HL-60 (cell line): ENCODE measurements at regions not wholly inside any gene's neighbourhood (a gene's known extent, or its start where the extent isn't known, plus 50 kb on each side); places are given as distances from the start of the nearest gene placed in this dataset.
"Not testable (repeated sequence)": the region's sequence is repeated elsewhere in the genome, so short reads cannot be mapped to it uniquely, and the experiment has no call there.

ENCODE experiments used
- DNase-seq, 2 experiments: peaks; one replicate each; pipeline ENCODE4 v3.0.0-alpha.2; 2010 to 2020; ENCODE audit warnings: low read depth in 1 of 2, low spot score in 1 of 2
- H3K27ac ChIP-seq: fragments of 250-450 bp; sonication (Bioruptor Pico); replicated peaks from 2 replicates; pipeline ENCODE4 v1.5.1; 2020; ENCODE audit warnings: mild to moderate bottlenecking, moderate library complexity
- H3K27me3 ChIP-seq: fragments of 250-450 bp; sonication (Bioruptor Pico); 2 replicates; pipeline ENCODE4 v1.5.1; 2021; ENCODE audit warnings: mild to moderate bottlenecking, moderate library complexity; ENCODE audit not compliant: insufficient read depth, poor library complexity, severe bottlenecking
- H3K4me3 ChIP-seq: replicated peaks from 2 replicates; pipeline ENCODE4 v1.5.1; 2011; ENCODE audit warnings: mild to moderate bottlenecking, control low read depth, low read length; ENCODE audit not compliant: insufficient read depth
- GABPA ChIP-seq: IDR thresholded peaks from 2 replicates; pipeline ENCODE4 v1.6.1; 2012; ENCODE audit warnings: low read depth
- POLR2AphosphoS5 ChIP-seq: IDR thresholded peaks from 2 replicates; pipeline ENCODE4 v1.6.1; 2012; ENCODE audit warnings: low read depth
- SPI1 ChIP-seq: IDR thresholded peaks from 2 replicates; pipeline ENCODE4 v1.6.1; 2012; ENCODE audit warnings: low read depth, mild to moderate bottlenecking, borderline replicate concordance
- TF ChIP-seq, protein P1 (sequence below): IDR thresholded peaks from one replicate; pipeline ENCODE4 v1.5.1; 2011; ENCODE audit warnings: low read length, control low read depth, inconsistent platforms; ENCODE audit not compliant: insufficient read depth
- TF ChIP-seq, protein P2 (sequence below): IDR thresholded peaks from 2 replicates; pipeline ENCODE4 v1.6.1; 2012; ENCODE audit warnings: low read depth; ENCODE audit not compliant: insufficient replicate concordance

DNA sequence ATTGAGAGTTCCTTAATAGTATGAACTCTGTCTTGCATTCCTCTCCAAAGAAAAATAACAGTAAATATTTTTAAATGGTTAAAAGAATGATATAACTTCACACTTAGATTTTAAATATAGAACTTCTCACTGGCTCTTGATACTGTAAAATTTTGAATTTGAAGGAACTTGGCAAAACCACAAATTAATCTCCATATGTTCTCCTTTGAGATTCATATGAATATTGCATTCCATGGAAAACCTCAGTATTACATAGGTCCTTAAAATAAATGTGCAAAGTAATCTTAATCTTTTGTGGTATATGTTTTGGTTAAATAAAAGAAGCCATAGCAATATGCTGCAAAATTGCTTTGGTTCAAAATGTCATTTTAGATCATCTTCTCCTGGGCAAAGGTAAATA lies 1137.6 kb upstream of the LRRTM3 start:
- Histone ChIP-seq H3K27ac (no peak overlapping the region), H3K27me3 (no peaks in the 10 kb centered on the region), H3K4me3 (no peak overlapping the region)
- TF ChIP-seq POLR2AphosphoS5 = no peak
- TF ChIP-seq, protein P1, sequence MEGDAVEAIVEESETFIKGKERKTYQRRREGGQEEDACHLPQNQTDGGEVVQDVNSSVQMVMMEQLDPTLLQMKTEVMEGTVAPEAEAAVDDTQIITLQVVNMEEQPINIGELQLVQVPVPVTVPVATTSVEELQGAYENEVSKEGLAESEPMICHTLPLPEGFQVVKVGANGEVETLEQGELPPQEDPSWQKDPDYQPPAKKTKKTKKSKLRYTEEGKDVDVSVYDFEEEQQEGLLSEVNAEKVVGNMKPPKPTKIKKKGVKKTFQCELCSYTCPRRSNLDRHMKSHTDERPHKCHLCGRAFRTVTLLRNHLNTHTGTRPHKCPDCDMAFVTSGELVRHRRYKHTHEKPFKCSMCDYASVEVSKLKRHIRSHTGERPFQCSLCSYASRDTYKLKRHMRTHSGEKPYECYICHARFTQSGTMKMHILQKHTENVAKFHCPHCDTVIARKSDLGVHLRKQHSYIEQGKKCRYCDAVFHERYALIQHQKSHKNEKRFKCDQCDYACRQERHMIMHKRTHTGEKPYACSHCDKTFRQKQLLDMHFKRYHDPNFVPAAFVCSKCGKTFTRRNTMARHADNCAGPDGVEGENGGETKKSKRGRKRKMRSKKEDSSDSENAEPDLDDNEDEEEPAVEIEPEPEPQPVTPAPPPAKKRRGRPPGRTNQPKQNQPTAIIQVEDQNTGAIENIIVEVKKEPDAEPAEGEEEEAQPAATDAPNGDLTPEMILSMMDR = no peak
- no peak for TF ChIP-seq SPI1
- TF ChIP-seq GABPA = no peak
- TF ChIP-seq, protein P2, sequence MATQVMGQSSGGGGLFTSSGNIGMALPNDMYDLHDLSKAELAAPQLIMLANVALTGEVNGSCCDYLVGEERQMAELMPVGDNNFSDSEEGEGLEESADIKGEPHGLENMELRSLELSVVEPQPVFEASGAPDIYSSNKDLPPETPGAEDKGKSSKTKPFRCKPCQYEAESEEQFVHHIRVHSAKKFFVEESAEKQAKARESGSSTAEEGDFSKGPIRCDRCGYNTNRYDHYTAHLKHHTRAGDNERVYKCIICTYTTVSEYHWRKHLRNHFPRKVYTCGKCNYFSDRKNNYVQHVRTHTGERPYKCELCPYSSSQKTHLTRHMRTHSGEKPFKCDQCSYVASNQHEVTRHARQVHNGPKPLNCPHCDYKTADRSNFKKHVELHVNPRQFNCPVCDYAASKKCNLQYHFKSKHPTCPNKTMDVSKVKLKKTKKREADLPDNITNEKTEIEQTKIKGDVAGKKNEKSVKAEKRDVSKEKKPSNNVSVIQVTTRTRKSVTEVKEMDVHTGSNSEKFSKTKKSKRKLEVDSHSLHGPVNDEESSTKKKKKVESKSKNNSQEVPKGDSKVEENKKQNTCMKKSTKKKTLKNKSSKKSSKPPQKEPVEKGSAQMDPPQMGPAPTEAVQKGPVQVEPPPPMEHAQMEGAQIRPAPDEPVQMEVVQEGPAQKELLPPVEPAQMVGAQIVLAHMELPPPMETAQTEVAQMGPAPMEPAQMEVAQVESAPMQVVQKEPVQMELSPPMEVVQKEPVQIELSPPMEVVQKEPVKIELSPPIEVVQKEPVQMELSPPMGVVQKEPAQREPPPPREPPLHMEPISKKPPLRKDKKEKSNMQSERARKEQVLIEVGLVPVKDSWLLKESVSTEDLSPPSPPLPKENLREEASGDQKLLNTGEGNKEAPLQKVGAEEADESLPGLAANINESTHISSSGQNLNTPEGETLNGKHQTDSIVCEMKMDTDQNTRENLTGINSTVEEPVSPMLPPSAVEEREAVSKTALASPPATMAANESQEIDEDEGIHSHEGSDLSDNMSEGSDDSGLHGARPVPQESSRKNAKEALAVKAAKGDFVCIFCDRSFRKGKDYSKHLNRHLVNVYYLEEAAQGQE = no peak
- DNase-seq = no peak

DNA sequence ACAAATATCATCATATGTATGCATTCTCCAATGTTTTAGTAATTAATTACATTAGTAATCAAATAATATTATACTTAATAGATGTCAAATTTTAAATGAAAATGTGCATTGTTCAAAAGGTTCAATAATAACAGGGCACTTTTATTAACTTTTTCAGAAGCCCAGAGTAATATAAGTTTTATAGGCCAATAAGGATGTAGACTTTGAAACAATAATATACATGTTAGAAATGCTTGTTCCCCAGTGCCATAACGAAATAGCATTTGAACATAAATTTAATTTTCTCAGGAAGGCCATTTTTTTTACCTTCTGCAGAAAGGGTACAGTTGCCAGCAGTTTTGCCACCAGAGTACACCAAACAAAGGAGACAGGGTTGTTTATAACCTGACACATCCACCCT lies 1133.9 kb upstream of the LRRTM3 start:
- TF ChIP-seq GABPA = no peak

DNA sequence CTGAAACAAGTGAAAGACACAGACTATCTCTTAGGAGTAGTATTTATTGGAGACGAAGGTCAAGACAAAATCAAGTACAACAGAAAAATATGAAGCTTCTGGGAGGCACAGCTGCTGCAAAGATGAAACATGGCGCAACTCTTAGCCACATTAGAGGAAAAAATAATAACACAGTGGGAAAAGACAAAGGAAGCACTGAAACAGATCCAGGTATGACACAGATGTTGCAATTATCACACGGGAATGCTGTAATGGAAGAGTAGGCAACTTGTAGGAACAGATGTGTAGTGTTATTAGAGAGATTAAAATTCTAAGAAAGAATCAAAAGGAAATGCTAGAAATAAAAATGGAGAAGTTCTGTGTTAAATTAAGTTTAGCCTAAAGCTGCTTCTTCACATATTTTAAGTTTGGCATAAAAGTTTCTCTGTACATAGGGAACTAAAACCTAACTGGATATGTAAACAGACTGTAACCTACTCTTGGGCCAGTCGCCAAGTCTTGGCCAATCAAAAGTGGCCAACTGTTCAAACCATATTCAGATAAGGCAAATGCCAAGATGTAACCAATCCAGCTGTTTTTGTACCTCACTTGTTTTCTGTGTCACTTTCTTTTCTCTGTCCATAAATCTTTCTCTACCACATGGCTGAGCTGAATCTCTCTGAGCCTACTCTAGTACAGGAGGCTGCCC lies 1132.0 kb upstream of the LRRTM3 start:
- DNase-seq = no peak
- no peak overlapping the region for H3K27ac ChIP-seq
- no peaks in the 10 kb centered on the region for H3K27me3 ChIP-seq
- TF ChIP-seq SPI1 (no peak), POLR2AphosphoS5 (no peak), GABPA (no peak)
- TF ChIP-seq, protein P1 = no peak
- TF ChIP-seq, protein P2 = no peak
- H3K4me3 ChIP-seq = no peak overlapping the region

More for the DNA sequence above, 1133.9 kb upstream of the LRRTM3 start:
- Histone ChIP-seq H3K4me3 (no peak overlapping the region), H3K27ac (no peak overlapping the region), H3K27me3 (no peaks in the 10 kb centered on the region)
- DNase-seq = no peak

DNA sequence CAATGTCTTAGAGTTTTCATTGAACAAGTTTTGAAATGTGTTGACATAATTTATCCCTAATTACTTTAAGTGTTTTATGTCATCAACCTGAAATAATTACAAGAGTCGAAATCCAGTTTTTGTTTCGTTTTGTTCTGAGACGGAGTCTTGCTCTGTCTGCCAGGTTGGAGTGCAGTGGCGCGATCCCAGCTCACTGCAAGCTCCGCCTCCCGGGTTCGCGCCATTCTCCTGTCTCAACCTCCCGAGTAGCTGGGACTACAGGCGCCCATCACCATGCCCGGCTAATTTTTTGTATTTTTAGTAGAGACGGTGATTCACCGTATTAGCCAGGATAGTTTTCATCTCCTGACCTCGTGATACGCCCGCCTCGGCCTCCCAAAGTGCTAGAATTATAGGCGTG lies 1131.0 kb upstream of the LRRTM3 start:
- H3K27me3 ChIP-seq, H3K27ac ChIP-seq, DNase-seq, H3K4me3 ChIP-seq: not testable (repeated sequence)

DNA sequence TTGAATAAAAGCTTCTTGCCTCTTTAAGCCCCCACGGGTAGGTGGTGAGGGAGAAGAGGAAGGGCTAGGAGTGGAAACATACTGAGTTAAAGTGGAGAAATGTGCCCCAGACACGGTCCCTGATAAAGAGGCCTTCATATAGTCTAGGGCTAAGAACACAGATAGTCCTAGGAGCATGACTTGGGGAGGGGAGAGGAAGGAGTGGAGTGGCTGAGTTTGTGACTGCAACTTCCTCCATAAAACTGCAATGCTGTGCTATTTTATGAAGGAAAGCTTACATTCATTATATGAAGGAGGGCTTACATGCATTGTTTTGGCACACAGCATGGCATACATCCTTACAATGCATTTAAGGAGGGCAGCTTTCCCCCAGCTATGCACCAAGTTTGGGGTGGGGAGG lies 1129.4 kb upstream of the LRRTM3 start:
- TF ChIP-seq SPI1 (no peak), GABPA (no peak), POLR2AphosphoS5 (no peak)
- TF ChIP-seq, protein P2 = no peak
- TF ChIP-seq, protein P1 = no peak
- H3K27ac ChIP-seq = no peak overlapping the region
- no peak overlapping the region for H3K4me3 ChIP-seq
- H3K27me3 ChIP-seq = no peaks in the 10 kb centered on the region
- DNase-seq = no peak
